ENCODE measurements at regions not wholly inside any gene's neighbourhood (a gene's known extent, or its start where the extent isn't known, plus 50 kb on each side); places are given as distances from the start of the nearest gene placed in this dataset.

GRCh38 chr10:31145986-31146385 is 114.3 kb upstream of the ZNF438 start:
- Mint-ChIP-seq H3K9me3 (no peaks in the 10 kb centered on the region), H3K27me3 (ENCODE audit: insufficient read depth) (no peaks in the 10 kb centered on the region), H3K4me3 (no peak overlapping the region), H3K4me1 (no peaks in the 10 kb centered on the region), H3K27ac (no peak overlapping the region), H3K36me3 (ENCODE audit: low read depth) (no peaks in the 10 kb centered on the region)
- H3K4me1 ChIP-seq (ENCODE audit: control insufficient read depth, insufficient read depth, low read length), result no peaks in the 10 kb centered on the region
- WGBS, 2 experiments (ENCODE audit: insufficient coverage in 1 of 2, insufficient read length in 1 of 2), result 84 to 100% methylated on average over 2 to 5 of the region's 5 CpGs
- H3K9ac ChIP-seq (ENCODE audit: extremely low read depth, low read length, poor library complexity, severe bottlenecking), result no peak overlapping the region
- TF ChIP-seq CTCF (conservative IDR thresholded peaks at IDR 0.05), result no peak
- no peaks in the 10 kb centered on the region for H3K9me3 ChIP-seq (ENCODE audit: control insufficient read depth, low read length)
- no peak overlapping the region for H3K4me3 ChIP-seq (ENCODE audit: low read length)
- no peak for DNase-seq
- no peak overlapping the region for H3K27ac ChIP-seq (ENCODE audit: low read depth, low read length)
- no peaks in the 10 kb centered on the region for H3K27me3 ChIP-seq (ENCODE audit: control insufficient read depth, insufficient read depth, low read length, poor library complexity, severe bottlenecking)
- H3K36me3 ChIP-seq (ENCODE audit: control insufficient read depth, insufficient read depth, low read length), result no peaks in the 10 kb centered on the region

- Histone ChIP-seq H3K9me3 (ENCODE audit: control insufficient read depth, low read length) (no peaks in the 10 kb centered on the region), H3K9ac (ENCODE audit: extremely low read depth, low read length, poor library complexity, severe bottlenecking) (no peak overlapping the region), H3K27me3 (ENCODE audit: control insufficient read depth, insufficient read depth, low read length, poor library complexity, severe bottlenecking) (no peaks in the 10 kb centered on the region), H3K4me3 (ENCODE audit: low read length) (no peak overlapping the region), H3K4me1 (ENCODE audit: control insufficient read depth, insufficient read depth, low read length) (no peaks in the 10 kb centered on the region), H3K36me3 (ENCODE audit: control insufficient read depth, insufficient read depth, low read length) (no peaks in the 10 kb centered on the region), H3K27ac (ENCODE audit: low read depth, low read length) (no peak overlapping the region)
- Mint-ChIP-seq H3K4me3 (no peak overlapping the region), H3K36me3 (ENCODE audit: low read depth) (no peaks in the 10 kb centered on the region), H3K4me1 (no peaks in the 10 kb centered on the region), H3K27me3 (ENCODE audit: insufficient read depth) (no peaks in the 10 kb centered on the region), H3K27ac (no peak overlapping the region), H3K9me3 (no peaks in the 10 kb centered on the region)
- TF ChIP-seq CTCF (conservative IDR thresholded peaks at IDR 0.05), result no peak
- DNase-seq, result no peak
- WGBS, 2 experiments (ENCODE audit: insufficient coverage in 1 of 2, insufficient read length in 1 of 2), result 77 to 83% methylated on average over 13 to 21 of the region's 21 CpGs
These were observed 115.0 kb upstream of the ZNF438 start for GRCh38 chr10:31146491-31147209.

GRCh38 chr10:31147210-31147608 is 115.5 kb upstream of the ZNF438 start:
- Histone ChIP-seq H3K27ac (ENCODE audit: low read depth, low read length) (no peak overlapping the region), H3K9me3 (ENCODE audit: control insufficient read depth, low read length) (no peaks in the 10 kb centered on the region), H3K9ac (ENCODE audit: extremely low read depth, low read length, poor library complexity, severe bottlenecking) (no peak overlapping the region), H3K4me3 (ENCODE audit: low read length) (no peak overlapping the region), H3K36me3 (ENCODE audit: control insufficient read depth, insufficient read depth, low read length) (no peaks in the 10 kb centered on the region), H3K27me3 (ENCODE audit: control insufficient read depth, insufficient read depth, low read length, poor library complexity, severe bottlenecking) (no peaks in the 10 kb centered on the region), H3K4me1 (ENCODE audit: control insufficient read depth, insufficient read depth, low read length) (no peaks in the 10 kb centered on the region)
- H3K27ac Mint-ChIP-seq, result no peak overlapping the region
- no peaks in the 10 kb centered on the region for H3K27me3 Mint-ChIP-seq (ENCODE audit: insufficient read depth)
- H3K4me3 Mint-ChIP-seq, result no peak overlapping the region
- no peaks in the 10 kb centered on the region for H3K36me3 Mint-ChIP-seq (ENCODE audit: low read depth)
- 95% methylated on average over 2 of the region's 2 CpGs; no CpG with 5 or more reads in 1 of the 2 experiments for WGBS, 2 experiments (ENCODE audit: insufficient coverage in 1 of 2, insufficient read length in 1 of 2)
- no peak for TF ChIP-seq CTCF (conservative IDR thresholded peaks at IDR 0.05)
- H3K4me1 Mint-ChIP-seq, result no peaks in the 10 kb centered on the region
- H3K9me3 Mint-ChIP-seq, result no peaks in the 10 kb centered on the region
- no peak for DNase-seq
